IMR-90 (cell line): ENCODE measurements at regions not wholly inside any gene's neighbourhood (a gene's known extent, or its start where the extent isn't known, plus 50 kb on each side); places are given as distances from the start of the nearest gene placed in this dataset.

Source experiments
- ATAC-seq: fragments of 200-7000 bp; cut with Tn5 transposase; 2 replicates; pipeline ENCODE4 v1.9.1; 2020; ENCODE audit warnings: low read depth, mild to moderate bottlenecking, moderate library complexity
- BruUV-seq: library from RNA; stranded (reverse); fragments of 400-500 nt; replicated peaks from 2 replicates; lab custom pipeline; 2021; lab: Mats Ljungman, UMichigan
- CTCF ChIA-PET: fragments of 300-600 bp; formaldehyde crosslinking; extraction: SDS; loops from one replicate; lab custom pipeline; 2021; ENCODE audit warnings: antibody characterized with exemption; lab: Yijun Ruan, JAX
- POLR2A ChIA-PET: fragments of 300-600 bp; sonication (Branson Sonifier 250); formaldehyde crosslinking; loops from one replicate; lab custom pipeline; 2022; ENCODE audit warnings: antibody characterized with exemption; ENCODE audit not compliant: unreplicated experiment; lab: Charles Lee
- DNase-seq: peaks from one replicate; pipeline ENCODE4 v3.0.0; 2013
- H2AFZ ChIP-seq: replicated peaks from 2 replicates; pipeline ENCODE3; 2013; ENCODE audit warnings: low read length, mild to moderate bottlenecking; ENCODE audit not compliant: poor library complexity
- H2AK5ac ChIP-seq: 2 replicates; pipeline ENCODE4 v1.6.1; 2013; ENCODE audit warnings: low read depth, low read length, inconsistent platforms
- H2AK9ac ChIP-seq: replicated peaks from 2 replicates; pipeline ENCODE3; 2013; ENCODE audit warnings: mild to moderate bottlenecking, low read depth, low read length, moderate library complexity; ENCODE audit not compliant: poor library complexity
- H2BK120ac ChIP-seq: 2 replicates; pipeline ENCODE4 v1.6.1; 2013; ENCODE audit warnings: low read depth, low read length, inconsistent platforms
- H2BK15ac ChIP-seq: 3 replicates; pipeline ENCODE4 v1.6.1; 2013; ENCODE audit warnings: low read depth, low read length, inconsistent platforms
- H2BK20ac ChIP-seq: 2 replicates; pipeline ENCODE4 v1.6.1; 2013; ENCODE audit warnings: low read depth, mild to moderate bottlenecking, inconsistent platforms, low read length, moderate library complexity
- H2BK5ac ChIP-seq: 2 replicates; pipeline ENCODE4 v1.6.1; 2013; ENCODE audit warnings: mild to moderate bottlenecking, low read depth, low read length, inconsistent platforms; ENCODE audit not compliant: poor library complexity, severe bottlenecking
- H3K14ac ChIP-seq: replicated peaks from 2 replicates; pipeline ENCODE4 v1.6.1; 2013; ENCODE audit warnings: low read depth, low read length, inconsistent platforms
- H3K18ac ChIP-seq: 2 replicates; pipeline ENCODE4 v1.6.1; 2013; ENCODE audit warnings: low read depth, low read length, control low read depth
- H3K23ac ChIP-seq: 2 replicates; pipeline ENCODE4 v1.6.1; 2013; ENCODE audit warnings: low read depth, low read length, inconsistent platforms
- H3K27ac ChIP-seq: 2 replicates; pipeline ENCODE4 v1.5.1; 2013; ENCODE audit warnings: mild to moderate bottlenecking, control low read depth, low read length; ENCODE audit not compliant: insufficient read depth
- H3K27me3 ChIP-seq: 2 replicates; pipeline ENCODE4 v1.6.1; 2013; ENCODE audit warnings: low read length; ENCODE audit not compliant: control insufficient read depth, insufficient read depth
- H3K36me3 ChIP-seq: 2 replicates; pipeline ENCODE4 v1.6.1; 2013; ENCODE audit warnings: low read length, mixed read lengths; ENCODE audit not compliant: control insufficient read depth, insufficient read depth
- H3K4ac ChIP-seq: 2 replicates; pipeline ENCODE4 v1.6.1; 2013; ENCODE audit warnings: low read depth, low read length, inconsistent platforms
- H3K4me1 ChIP-seq: 2 replicates; pipeline ENCODE4 v1.6.1; 2013; ENCODE audit warnings: low read length, mixed read lengths; ENCODE audit not compliant: control insufficient read depth, insufficient read depth
- H3K4me2 ChIP-seq: 2 replicates; pipeline ENCODE4 v1.6.1; 2013; ENCODE audit warnings: low read depth, mild to moderate bottlenecking, control low read depth, low read length, moderate library complexity
- H3K4me3 ChIP-seq: 2 replicates; pipeline ENCODE4 v1.5.1; 2013; ENCODE audit warnings: low read depth, mild to moderate bottlenecking, control low read depth, low read length, moderate library complexity; ENCODE audit not compliant: insufficient read depth
- H3K56ac ChIP-seq: 2 replicates; pipeline ENCODE4 v1.6.1; 2013; ENCODE audit warnings: low read length, inconsistent platforms; ENCODE audit not compliant: insufficient read depth; ENCODE audit errors: extremely low read depth
- H3K79me1 ChIP-seq, 2 experiments: 2 replicates each; pipeline ENCODE4 v1.6.1; 2013; ENCODE audit warnings: low read length in 2 of 2, inconsistent platforms in 1 of 2, low read depth in 1 of 2
- H3K9ac ChIP-seq: 2 replicates; pipeline ENCODE4 v1.6.1; 2013; ENCODE audit warnings: low read depth, low read length, control low read depth
- H3K9me1 ChIP-seq: 2 replicates; pipeline ENCODE4 v1.6.1; 2013; ENCODE audit warnings: low read length, inconsistent platforms; ENCODE audit not compliant: insufficient read depth
- H3K9me3 ChIP-seq: 2 replicates; pipeline ENCODE4 v1.6.1; 2013; ENCODE audit warnings: low read length; ENCODE audit not compliant: control insufficient read depth, insufficient read depth
- H4K20me1 ChIP-seq: 2 replicates; pipeline ENCODE4 v1.6.1; 2013; ENCODE audit warnings: low read length, inconsistent platforms; ENCODE audit not compliant: insufficient read depth
- H4K5ac ChIP-seq: 2 replicates; pipeline ENCODE4 v1.6.1; 2013; ENCODE audit warnings: mild to moderate bottlenecking, low read depth, low read length, control low read depth
- H4K8ac ChIP-seq, 2 experiments: 2 replicates each; pipeline ENCODE4 v1.6.1; 2013; ENCODE audit warnings: low read depth in 2 of 2, low read length in 2 of 2, control low read depth in 1 of 2, inconsistent platforms in 1 of 2
- H4K91ac ChIP-seq: 2 replicates; pipeline ENCODE4 v1.6.1; 2013; ENCODE audit warnings: low read depth, low read length, inconsistent platforms; ENCODE audit not compliant: insufficient read depth
- MAFK ChIP-seq: IDR thresholded peaks from 2 replicates; pipeline ENCODE4 v1.6.1; 2012; ENCODE audit warnings: low read depth, low read length, improper control_type of control experiment
- NFE2L2 ChIP-seq: fragments of 150-350 bp; IDR thresholded peaks from 2 replicates; pipeline ENCODE4 v1.6.1; 2016; ENCODE audit warnings: low read depth, mild to moderate bottlenecking, low read length
- POLR2A ChIP-seq: IDR thresholded peaks from 2 replicates; pipeline ENCODE4 v1.6.1; 2012; ENCODE audit warnings: mild to moderate bottlenecking, low read depth, low read length
- WGBS, 2 experiments: methylation state at CpG; one replicate each; pipeline versions ENCODE4 v1.1.5 to v1.1.7; 2013; ENCODE audit warnings: missing lambda C conversion rate in 2 of 2; ENCODE audit not compliant: insufficient read length in 1 of 2; ENCODE audit errors: extremely low coverage in 2 of 2; 5-methylcytosine and 5-hydroxymethylcytosine counted together
- dilution Hi-C: fragments of 300-500 bp; cut with HindIII; formaldehyde crosslinking; loops from one replicate; pipeline ENCODE4 v1.14.3; 2018; ENCODE audit warnings: low sequenced_read_pairs; ENCODE audit not compliant: unreplicated experiment
- in situ Hi-C: fragments of 300-500 bp; cut with MboI; formaldehyde crosslinking; loops from 3 replicates; pipeline ENCODE4 v1.14.3; 2019; ENCODE audit warnings: low sequenced_read_pairs, inconsistent platforms, mixed read lengths
- intact Hi-C: fragments of 100-400 bp; cut with micrococcal nuclease; formaldehyde crosslinking; loops from 2 replicates; pipeline ENCODE4 v1.10.0; 2022

DNA sequence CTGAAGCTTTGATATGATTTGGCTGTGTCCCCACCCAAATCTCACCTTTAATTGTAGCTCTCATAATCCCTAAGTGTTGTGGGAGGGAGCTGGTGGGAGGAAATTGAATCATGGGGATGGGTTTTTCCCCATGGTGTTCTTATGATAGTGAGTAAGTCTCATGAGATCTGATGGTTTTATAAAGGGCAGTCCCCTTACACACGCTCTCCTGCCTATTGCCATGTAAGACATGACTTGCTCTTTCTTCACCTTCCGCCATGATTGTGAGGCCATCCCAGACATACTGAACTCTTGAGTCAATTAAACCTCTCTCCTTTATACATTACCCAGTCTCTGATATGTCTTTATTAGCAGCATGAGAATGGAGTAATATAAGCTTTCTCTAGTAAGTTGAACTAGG lies 261.9 kb downstream of the HLX start:
- no peak overlapping the region for H4K91ac ChIP-seq
- WGBS, 2 experiments, result no CpG with 5 or more reads among the region's 2 CpGs
- no peak overlapping the region for H3K23ac ChIP-seq
- no peak overlapping the region for H2BK20ac ChIP-seq
- no peaks in the 10 kb centered on the region for H3K9me3 ChIP-seq
- no peak overlapping the region for H2BK15ac ChIP-seq
- no peak overlapping the region for H4K8ac ChIP-seq
- H3K4me2 ChIP-seq, result no peak overlapping the region
- no peak overlapping the region for H3K14ac ChIP-seq
- intact Hi-C loops (no loop called here), dilution Hi-C loops (no loop called here), in situ Hi-C loops (no loop called here)
- H3K4ac ChIP-seq, result no peak overlapping the region
- no peak overlapping the region for H2AK5ac ChIP-seq
- no peak overlapping the region for H4K5ac ChIP-seq
- no peak overlapping the region for H3K4me3 ChIP-seq
- H3K56ac ChIP-seq, result no peak overlapping the region
- H2BK5ac ChIP-seq, result no peak overlapping the region
- H3K9me1 ChIP-seq, result no peaks in the 10 kb centered on the region
- H2AK9ac ChIP-seq, result no peak overlapping the region
- H3K27ac ChIP-seq, result no peak overlapping the region
- no peak overlapping the region for H2BK120ac ChIP-seq
- ChIA-PET CTCF (interaction anchor here (0.7 kb wide), 1 partner anchor 25 kb away, joined by 3 read pairs; no protein-coding TSS in a partner anchor), POLR2A (no interaction called here)
- H3K36me3 ChIP-seq, result no peaks in the 10 kb centered on the region
- H4K20me1 ChIP-seq, result no peaks in the 10 kb centered on the region
- ATAC-seq (no peak), DNase-seq (no peak)
- no peaks in the 10 kb centered on the region for H3K4me1 ChIP-seq
- no peak overlapping the region for H3K18ac ChIP-seq
- no peak overlapping the region for H3K9ac ChIP-seq
- BruUV-seq, result no TSS peak
- no peaks in the 10 kb centered on the region for H3K79me1 ChIP-seq
- H2AFZ ChIP-seq, result no peak overlapping the region
- H3K27me3 ChIP-seq, result no peaks in the 10 kb centered on the region
- no peak for TF ChIP-seq POLR2A
- no peak for TF ChIP-seq MAFK
- TF ChIP-seq NFE2L2, result no peak
